ENCODE measurements at regions not wholly inside any gene's neighbourhood (a gene's known extent, or its start where the extent isn't known, plus 50 kb on each side); places are given as distances from the start of the nearest gene placed in this dataset.

DNA sequence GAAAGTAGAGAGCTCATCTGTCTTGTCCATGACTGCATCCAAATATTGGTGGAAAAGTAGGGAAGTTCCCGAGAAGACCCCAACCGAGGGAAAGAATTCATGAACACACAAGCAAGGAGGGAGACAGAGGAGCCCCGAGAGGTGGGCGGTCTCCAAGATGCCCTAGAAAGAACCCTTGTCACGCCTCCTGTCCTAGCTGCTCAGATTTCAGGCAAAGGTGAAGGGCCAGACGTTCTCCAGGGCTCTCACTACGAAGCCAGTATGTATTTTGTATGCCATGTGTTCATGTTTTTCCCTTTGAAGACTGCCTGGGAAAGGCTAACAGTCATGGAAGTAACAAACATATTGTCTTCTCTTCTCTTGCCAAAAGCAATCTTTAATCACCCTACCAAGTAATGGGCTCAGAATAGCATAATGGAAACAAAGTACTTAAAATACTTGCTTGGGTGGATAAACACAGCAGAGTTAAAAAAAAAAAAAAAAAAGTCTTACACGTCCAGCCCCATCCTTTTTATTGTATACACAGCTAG is 99.2 kb upstream of the TBX3 start:
- Histone ChIP-seq H3K9ac (no peak overlapping the region), H4K20me1 (ENCODE audit: insufficient read depth) (no peaks in the 10 kb centered on the region), H3K27me3 (replicated peaks; ENCODE audit: insufficient read depth) (no peaks in the 10 kb centered on the region), H3K9me2 (ENCODE audit: insufficient read depth) (no peaks in the 10 kb centered on the region), H3K27ac (no peak overlapping the region), H2AFZ (no peak overlapping the region), H3K4me1 (ENCODE audit: insufficient read depth) (no peaks in the 10 kb centered on the region), H3K36me3 (ENCODE audit: low read depth) (no peaks in the 10 kb centered on the region), H3K79me2 (ENCODE audit: insufficient read depth) (no peaks in the 10 kb centered on the region), H3K9me3 (ENCODE audit: low read depth) (no peaks in the 10 kb centered on the region), H3K4me2 (ENCODE audit: unreplicated experiment) (no peak overlapping the region), H3K4me3 (no peak overlapping the region), H3F3A (ENCODE audit: insufficient read depth) (no peaks in the 10 kb centered on the region)
- in situ Hi-C loops (cut with MboI): no loop called here
- no peak for TF ChIP-seq EZH2phosphoT487 (IDR thresholded peaks at IDR 0.05; ENCODE audit: insufficient read depth, low read depth)
- TF ChIP-seq EZH2 (IDR thresholded peaks at IDR 0.05; ENCODE audit: insufficient read depth, poor library complexity, severe bottlenecking): no peak
- no peak for DNase-seq
- WGBS, 2 experiments (ENCODE audit: low coverage in 1 of 2, low lambda C conversion rate in 2 of 2, missing lambda C conversion rate in 2 of 2): 56 to 72% methylated on average over 8 of the region's 8 CpGs

DNA sequence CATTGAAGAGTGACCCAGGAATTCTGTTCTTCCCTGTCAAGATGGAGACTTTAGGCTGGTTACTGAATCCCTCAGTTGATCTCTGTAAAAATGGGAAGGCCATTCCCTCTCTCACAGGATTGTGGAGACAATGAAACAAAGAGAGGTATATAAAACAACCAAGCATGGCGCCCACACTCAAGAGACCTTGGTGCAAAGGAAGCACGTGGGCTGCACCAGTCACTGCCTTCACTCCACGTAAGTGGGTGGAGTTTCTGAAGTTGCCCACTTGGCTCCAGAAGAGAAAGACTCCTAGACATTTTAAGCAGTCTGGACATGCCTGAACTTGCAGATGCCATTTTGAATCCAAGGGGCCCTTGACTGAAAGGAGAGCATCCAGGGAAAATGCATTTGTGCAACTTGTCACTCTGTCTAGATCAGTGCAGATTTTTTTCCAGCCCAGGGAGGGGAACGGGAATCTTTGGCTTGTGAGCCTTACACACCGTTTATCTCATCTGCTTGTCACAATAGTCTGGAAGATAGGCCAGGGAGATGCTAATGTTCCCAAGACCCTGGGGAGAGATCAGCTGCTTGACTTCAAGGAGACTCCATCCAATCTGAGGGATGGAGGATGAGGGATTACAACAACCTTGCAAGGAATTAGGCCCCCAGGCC is 96.9 kb upstream of the TBX3 start:
- Histone ChIP-seq H3K27me3 (replicated peaks; ENCODE audit: insufficient read depth) (no peaks in the 10 kb centered on the region), H3K4me3 (no peak overlapping the region), H3F3A (ENCODE audit: insufficient read depth) (no peaks in the 10 kb centered on the region), H2AFZ (no peak overlapping the region), H3K27ac (no peak overlapping the region), H3K9ac (no peak overlapping the region), H3K9me3 (ENCODE audit: low read depth) (no peaks in the 10 kb centered on the region), H3K36me3 (ENCODE audit: low read depth) (no peaks in the 10 kb centered on the region), H3K4me1 (ENCODE audit: insufficient read depth) (no peaks in the 10 kb centered on the region), H3K4me2 (ENCODE audit: unreplicated experiment) (no peak overlapping the region), H3K9me2 (ENCODE audit: insufficient read depth) (no peaks in the 10 kb centered on the region), H4K20me1 (ENCODE audit: insufficient read depth) (no peaks in the 10 kb centered on the region), H3K79me2 (ENCODE audit: insufficient read depth) (no peaks in the 10 kb centered on the region)
- TF ChIP-seq EZH2 (IDR thresholded peaks at IDR 0.05; ENCODE audit: insufficient read depth, poor library complexity, severe bottlenecking) (no peak), EZH2phosphoT487 (IDR thresholded peaks at IDR 0.05; ENCODE audit: insufficient read depth, low read depth) (no peak)
- no peak for DNase-seq
- in situ Hi-C loops (cut with MboI): no loop called here
- WGBS, 2 experiments (ENCODE audit: low coverage in 1 of 2, low lambda C conversion rate in 2 of 2, missing lambda C conversion rate in 2 of 2): 75 to 84% methylated on average over 5 of the region's 5 CpGs

DNA sequence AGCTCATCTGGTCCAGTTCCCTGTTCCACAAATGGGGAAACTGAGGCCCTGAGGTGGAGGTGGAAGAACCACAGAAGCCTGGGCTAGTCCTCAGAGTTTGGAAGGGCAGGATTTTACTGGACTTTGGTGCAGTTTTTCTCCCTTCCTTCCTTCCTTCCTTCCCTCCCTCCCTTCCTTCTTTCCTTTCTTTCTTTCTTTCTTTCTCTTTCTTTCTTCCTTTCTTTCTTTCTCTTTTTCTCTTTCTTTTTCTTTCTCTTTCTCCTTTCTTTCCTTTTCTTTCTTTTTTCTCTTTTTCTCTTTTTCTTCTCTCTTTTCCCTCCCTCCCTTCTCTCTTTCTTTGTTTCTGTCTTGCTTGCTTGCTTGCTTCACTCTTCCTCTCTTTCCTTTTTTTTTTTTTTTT is 95.7 kb upstream of the TBX3 start:
- no peak for DNase-seq
- no peaks in the 10 kb centered on the region for H3K36me3 ChIP-seq (ENCODE audit: low read depth)
- H4K20me1 ChIP-seq (ENCODE audit: insufficient read depth): no peaks in the 10 kb centered on the region
- no peaks in the 10 kb centered on the region for H3K9me2 ChIP-seq (ENCODE audit: insufficient read depth)
- H3K4me3 ChIP-seq: no peak overlapping the region
- no peaks in the 10 kb centered on the region for H3K9me3 ChIP-seq (ENCODE audit: low read depth)
- no peaks in the 10 kb centered on the region for H3K79me2 ChIP-seq (ENCODE audit: insufficient read depth)
- no peak overlapping the region for H3K9ac ChIP-seq
- in situ Hi-C loops (cut with MboI): no loop called here
- H3K4me2 ChIP-seq (ENCODE audit: unreplicated experiment): no peak overlapping the region
- H3K27me3 ChIP-seq (replicated peaks; ENCODE audit: insufficient read depth): no peaks in the 10 kb centered on the region
- no peak overlapping the region for H2AFZ ChIP-seq
- no peak overlapping the region for H3K27ac ChIP-seq
- H3F3A ChIP-seq (ENCODE audit: insufficient read depth): no peaks in the 10 kb centered on the region
- no peaks in the 10 kb centered on the region for H3K4me1 ChIP-seq (ENCODE audit: insufficient read depth)
- no peak for TF ChIP-seq EZH2phosphoT487 (IDR thresholded peaks at IDR 0.05; ENCODE audit: insufficient read depth, low read depth)
- TF ChIP-seq EZH2 (IDR thresholded peaks at IDR 0.05; ENCODE audit: insufficient read depth, poor library complexity, severe bottlenecking): no peak

DNA sequence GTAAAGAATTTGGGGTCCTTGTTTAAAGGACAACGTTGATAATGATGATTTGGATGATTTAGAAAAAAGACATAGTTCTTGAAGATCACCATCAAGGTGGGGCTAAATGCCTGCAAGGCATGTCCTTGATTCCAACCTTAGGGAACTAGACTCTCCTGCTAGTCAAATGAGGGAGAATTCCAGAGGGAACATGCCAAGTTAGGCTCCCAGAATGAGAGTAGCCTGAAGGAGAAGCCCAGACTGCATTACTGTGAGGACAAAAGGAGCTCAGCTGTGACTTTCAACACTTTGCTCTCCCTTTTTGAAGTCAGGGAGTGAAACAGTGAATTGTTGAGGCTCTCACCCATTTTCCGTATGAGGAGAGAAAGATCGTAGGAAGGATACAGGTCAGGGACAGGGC is 95.2 kb upstream of the TBX3 start:
- no peak overlapping the region for H3K27ac ChIP-seq
- H3K4me2 ChIP-seq (ENCODE audit: unreplicated experiment): no peak overlapping the region
- H3F3A ChIP-seq (ENCODE audit: insufficient read depth): no peaks in the 10 kb centered on the region
- H3K9me3 ChIP-seq (ENCODE audit: low read depth): no peaks in the 10 kb centered on the region
- 77 to 81% methylated on average over 3 of the region's 3 CpGs for WGBS, 2 experiments (ENCODE audit: low coverage in 1 of 2, low lambda C conversion rate in 2 of 2, missing lambda C conversion rate in 2 of 2)
- no peak overlapping the region for H3K4me3 ChIP-seq
- no peaks in the 10 kb centered on the region for H3K27me3 ChIP-seq (replicated peaks; ENCODE audit: insufficient read depth)
- TF ChIP-seq EZH2 (IDR thresholded peaks at IDR 0.05; ENCODE audit: insufficient read depth, poor library complexity, severe bottlenecking): no peak
- no peak for TF ChIP-seq EZH2phosphoT487 (IDR thresholded peaks at IDR 0.05; ENCODE audit: insufficient read depth, low read depth)
- H3K79me2 ChIP-seq (ENCODE audit: insufficient read depth): no peaks in the 10 kb centered on the region
- no peak overlapping the region for H3K9ac ChIP-seq
- no peak for DNase-seq
- no peaks in the 10 kb centered on the region for H4K20me1 ChIP-seq (ENCODE audit: insufficient read depth)
- H3K36me3 ChIP-seq (ENCODE audit: low read depth): no peaks in the 10 kb centered on the region
- H2AFZ ChIP-seq: no peak overlapping the region
- no peaks in the 10 kb centered on the region for H3K4me1 ChIP-seq (ENCODE audit: insufficient read depth)
- in situ Hi-C loops (cut with MboI): no loop called here
- no peaks in the 10 kb centered on the region for H3K9me2 ChIP-seq (ENCODE audit: insufficient read depth)

Measured in GM23248 (cell line).